Femur (tissue), 1 donor: ENCODE measurements at regions not wholly inside any gene's neighbourhood (a gene's known extent, or its start where the extent isn't known, plus 50 kb on each side); places are given as distances from the start of the nearest gene placed in this dataset.

Source experiments
- DNase-seq: peaks from one replicate; pipeline ENCODE4 v3.0.0-alpha.2; 2017

- DNase-seq = no peak
Measured at GRCh38 chr3:84082726-84083125, 876.1 kb upstream of the CADM2 start.

- no peak for DNase-seq
Measured at GRCh38 chr3:84092907-84093306, 865.9 kb upstream of the CADM2 start.

- no peak for DNase-seq
Measured at GRCh38 chr3:84096188-84096587, 862.6 kb upstream of the CADM2 start.

- no peak for DNase-seq
Measured at GRCh38 chr3:84100861-84101260, 857.9 kb upstream of the CADM2 start.

- no peak for DNase-seq
Measured at GRCh38 chr3:84108442-84108971, 850.3 kb upstream of the CADM2 start.

GRCh38 chr3:84109911-84110310 is 848.9 kb upstream of the CADM2 start:
- DNase-seq = no peak

- DNase-seq = no peak
Measured at GRCh38 chr3:84110787-84111186, 848.0 kb upstream of the CADM2 start.

- DNase-seq = no peak
Measured at GRCh38 chr3:84125201-84125721, 833.5 kb upstream of the CADM2 start.

GRCh38 chr3:84125760-84126159 is 833.0 kb upstream of the CADM2 start:
- DNase-seq = no peak

- DNase-seq = no peak
Measured at GRCh38 chr3:84126160-84126559, 832.6 kb upstream of the CADM2 start.

- no peak for DNase-seq
Measured at GRCh38 chr3:84128024-84128423, 830.8 kb upstream of the CADM2 start.

- DNase-seq = no peak
Measured at GRCh38 chr3:84136425-84136824, 822.4 kb upstream of the CADM2 start.

GRCh38 chr3:84140631-84141030 is 818.2 kb upstream of the CADM2 start:
- no peak for DNase-seq

GRCh38 chr3:84141571-84141970 is 817.2 kb upstream of the CADM2 start:
- DNase-seq = no peak

- DNase-seq = no peak
Measured at GRCh38 chr3:84165328-84165727, 793.5 kb upstream of the CADM2 start.

- no peak for DNase-seq
Measured at GRCh38 chr3:84175449-84175848, 783.3 kb upstream of the CADM2 start.

GRCh38 chr3:84184937-84185336 is 773.9 kb upstream of the CADM2 start:
- DNase-seq = no peak

- no peak for DNase-seq
Measured at GRCh38 chr3:84194029-84194428, 764.8 kb upstream of the CADM2 start.

GRCh38 chr3:84209474-84209873 is 749.3 kb upstream of the CADM2 start:
- DNase-seq = no peak

- no peak for DNase-seq
Measured at GRCh38 chr3:84223512-84223911, 735.3 kb upstream of the CADM2 start.

GRCh38 chr3:84224262-84224661 is 734.5 kb upstream of the CADM2 start:
- DNase-seq = no peak

- no peak for DNase-seq
Measured at GRCh38 chr3:84236261-84236660, 722.5 kb upstream of the CADM2 start.

- peak; percentile 22 for DNase-seq
Measured at GRCh38 chr3:84245789-84246188, 713.0 kb upstream of the CADM2 start.

- DNase-seq = no peak
Measured at GRCh38 chr3:84260596-84260995, 698.2 kb upstream of the CADM2 start.

GRCh38 chr3:84265768-84266167 is 693.0 kb upstream of the CADM2 start:
- DNase-seq = no peak

- no peak for DNase-seq
Measured at GRCh38 chr3:84275532-84275931, 683.3 kb upstream of the CADM2 start.
